HUES48 (cell line): ENCODE measurements at regions not wholly inside any gene's neighbourhood (a gene's known extent, or its start where the extent isn't known, plus 50 kb on each side); places are given as distances from the start of the nearest gene placed in this dataset.

Experiments used
- H3K27ac ChIP-seq: one replicate; pipeline ENCODE4 v1.7.0; 2013; ENCODE audit warnings: low read depth, low read length, inconsistent platforms
- H3K27me3 ChIP-seq: 2 replicates; pipeline ENCODE4 v1.6.1; 2013; ENCODE audit warnings: mild to moderate bottlenecking, low read length; ENCODE audit not compliant: control insufficient read depth, insufficient read depth
- H3K36me3 ChIP-seq: 2 replicates; pipeline ENCODE4 v1.6.1; 2013; ENCODE audit warnings: low read length; ENCODE audit not compliant: control insufficient read depth, insufficient read depth
- H3K4me1 ChIP-seq: 2 replicates; pipeline ENCODE4 v1.6.1; 2013; ENCODE audit warnings: mild to moderate bottlenecking, low read length; ENCODE audit not compliant: control insufficient read depth, insufficient read depth
- H3K4me3 ChIP-seq: 2 replicates; pipeline ENCODE4 v1.5.1; 2013; ENCODE audit warnings: mild to moderate bottlenecking, low read depth, low read length
- H3K9ac ChIP-seq: 2 replicates; pipeline ENCODE4 v1.6.1; 2013; ENCODE audit warnings: mild to moderate bottlenecking, low read depth, low read length, moderate library complexity
- H3K9me3 ChIP-seq: 2 replicates; pipeline ENCODE4 v1.6.1; 2013; ENCODE audit warnings: low read length; ENCODE audit not compliant: control insufficient read depth, insufficient read depth

- no peak overlapping the region for H3K9ac ChIP-seq
- H3K4me1 ChIP-seq: no peaks in the 10 kb centered on the region
- no peaks in the 10 kb centered on the region for H3K27me3 ChIP-seq
- no peak overlapping the region for H3K4me3 ChIP-seq
- H3K36me3 ChIP-seq: no peaks in the 10 kb centered on the region
- H3K9me3 ChIP-seq: no peaks in the 10 kb centered on the region
- H3K27ac ChIP-seq: no peak overlapping the region
Measured at GRCh38 chr5:58116346-58116745, 343.5 kb downstream of the PLK2 start.

GRCh38 chr5:58115811-58116210 lies 344.1 kb downstream of the PLK2 start:
- Histone ChIP-seq H3K9ac (no peak overlapping the region), H3K27me3 (no peaks in the 10 kb centered on the region), H3K36me3 (no peaks in the 10 kb centered on the region), H3K4me3 (no peak overlapping the region), H3K9me3 (no peaks in the 10 kb centered on the region), H3K27ac (no peak overlapping the region), H3K4me1 (no peaks in the 10 kb centered on the region)

- H3K4me3 ChIP-seq: no peak overlapping the region
- H3K36me3 ChIP-seq: no peaks in the 10 kb centered on the region
- H3K27ac ChIP-seq: no peak overlapping the region
- no peaks in the 10 kb centered on the region for H3K4me1 ChIP-seq
- no peak overlapping the region for H3K9ac ChIP-seq
- H3K9me3 ChIP-seq: no peaks in the 10 kb centered on the region
- H3K27me3 ChIP-seq: no peaks in the 10 kb centered on the region
Measured at GRCh38 chr5:58114324-58114723, 345.6 kb downstream of the PLK2 start.

- Histone ChIP-seq H3K36me3 (no peaks in the 10 kb centered on the region), H3K9ac (no peak overlapping the region), H3K27ac (no peak overlapping the region), H3K27me3 (no peaks in the 10 kb centered on the region), H3K9me3 (no peaks in the 10 kb centered on the region), H3K4me1 (no peaks in the 10 kb centered on the region), H3K4me3 (no peak overlapping the region)
Measured at GRCh38 chr5:58113172-58113571, 346.7 kb downstream of the PLK2 start.

GRCh38 chr5:58108511-58108910 lies 351.4 kb downstream of the PLK2 start:
- Histone ChIP-seq H3K9me3 (no peaks in the 10 kb centered on the region), H3K27ac (no peak overlapping the region), H3K27me3 (no peaks in the 10 kb centered on the region), H3K4me1 (no peaks in the 10 kb centered on the region), H3K36me3 (no peaks in the 10 kb centered on the region), H3K9ac (no peak overlapping the region), H3K4me3 (no peak overlapping the region)

GRCh38 chr5:58107704-58108103 lies 352.2 kb downstream of the PLK2 start:
- Histone ChIP-seq H3K4me1 (no peaks in the 10 kb centered on the region), H3K4me3 (no peak overlapping the region), H3K9me3 (no peaks in the 10 kb centered on the region), H3K36me3 (no peaks in the 10 kb centered on the region), H3K27ac (no peak overlapping the region), H3K9ac (no peak overlapping the region), H3K27me3 (no peaks in the 10 kb centered on the region)

GRCh38 chr5:58106754-58107410 lies 353.0 kb downstream of the PLK2 start:
- no peaks in the 10 kb centered on the region for H3K36me3 ChIP-seq
- no peak overlapping the region for H3K4me3 ChIP-seq
- H3K9me3 ChIP-seq: no peaks in the 10 kb centered on the region
- H3K27me3 ChIP-seq: no peaks in the 10 kb centered on the region
- H3K4me1 ChIP-seq: no peaks in the 10 kb centered on the region
- H3K27ac ChIP-seq: no peak overlapping the region
- no peak overlapping the region for H3K9ac ChIP-seq

- Histone ChIP-seq H3K36me3 (no peaks in the 10 kb centered on the region), H3K4me3 (no peak overlapping the region)
Measured at GRCh38 chr5:58105836-58106235, 354.1 kb downstream of the PLK2 start.

GRCh38 chr5:58099257-58099656 lies 360.6 kb downstream of the PLK2 start:
- Histone ChIP-seq H3K27me3 (no peaks in the 10 kb centered on the region), H3K27ac (no peak overlapping the region), H3K4me1 (no peaks in the 10 kb centered on the region), H3K4me3 (no peak overlapping the region), H3K9ac (no peak overlapping the region), H3K36me3 (no peaks in the 10 kb centered on the region), H3K9me3 (no peaks in the 10 kb centered on the region)

More at GRCh38 chr5:58105836-58106235, 354.1 kb downstream of the PLK2 start:
- Histone ChIP-seq H3K27ac (no peak overlapping the region), H3K9me3 (no peaks in the 10 kb centered on the region), H3K4me1 (no peaks in the 10 kb centered on the region), H3K27me3 (no peaks in the 10 kb centered on the region), H3K9ac (no peak overlapping the region)

- H3K9me3 ChIP-seq: no peaks in the 10 kb centered on the region
- H3K27me3 ChIP-seq: no peaks in the 10 kb centered on the region
- H3K9ac ChIP-seq: no peak overlapping the region
- no peaks in the 10 kb centered on the region for H3K4me1 ChIP-seq
- H3K4me3 ChIP-seq: no peak overlapping the region
- H3K36me3 ChIP-seq: no peaks in the 10 kb centered on the region
- H3K27ac ChIP-seq: no peak overlapping the region
Measured at GRCh38 chr5:58094031-58094430, 365.9 kb downstream of the PLK2 start.

- H3K9me3 ChIP-seq: no peaks in the 10 kb centered on the region
- H3K4me3 ChIP-seq: no peak overlapping the region
- no peak overlapping the region for H3K9ac ChIP-seq
- no peaks in the 10 kb centered on the region for H3K27me3 ChIP-seq
- no peaks in the 10 kb centered on the region for H3K36me3 ChIP-seq
- H3K4me1 ChIP-seq: no peaks in the 10 kb centered on the region
- H3K27ac ChIP-seq: no peak overlapping the region
Measured at GRCh38 chr5:58090704-58091103, 369.2 kb downstream of the PLK2 start.
